Activated T-helper 1 cell treated with anti-CD3 and anti-CD28 coated beads, Interleukin-12 subunit alpha, Interleukin-12 subunit beta, Interleukin-2, Interleukin-4 antibody, amounts not matched to agents 30 ng/mL and 10 ng/mL and 1 ng/mL, durations not matched to agents 14 hours and 24 hours and 36 hours (primary cell): ENCODE measurements at regions not wholly inside any gene's neighbourhood (a gene's known extent, or its start where the extent isn't known, plus 50 kb on each side); places are given as distances from the start of the nearest gene placed in this dataset.
"Not testable (repeated sequence)": the region's sequence is repeated elsewhere in the genome, so short reads cannot be mapped to it uniquely, and the experiment has no call there.

ENCODE experiments used
- DNase-seq: peaks from one replicate; pipeline ENCODE4 v3.0.0; 2021; ENCODE audit warnings: low spot score
- H3K27ac Mint-ChIP-seq: one replicate; pipeline ENCODE4 v1.8.0; 2021; ENCODE audit warnings: mild to moderate bottlenecking, mixed read lengths
- H3K27me3 Mint-ChIP-seq: one replicate; pipeline ENCODE4 v1.8.0; 2022; ENCODE audit warnings: mild to moderate bottlenecking, moderate library complexity, mixed read lengths; ENCODE audit not compliant: insufficient read depth
- H3K36me3 Mint-ChIP-seq: one replicate; pipeline ENCODE4 v1.8.0; 2021; ENCODE audit warnings: low read depth, mixed read lengths
- H3K4me1 Mint-ChIP-seq: one replicate; pipeline ENCODE4 v1.8.0; 2021; ENCODE audit warnings: low read depth, mixed read lengths
- H3K4me3 Mint-ChIP-seq: one replicate; pipeline ENCODE4 v1.8.0; 2021; ENCODE audit warnings: mild to moderate bottlenecking, moderate library complexity, mixed read lengths
- H3K9me3 Mint-ChIP-seq: one replicate; pipeline ENCODE4 v1.8.0; 2021; ENCODE audit warnings: mixed read lengths
- intact Hi-C: fragments of 100-400 bp; cut with micrococcal nuclease; formaldehyde crosslinking; loops from one replicate; pipeline ENCODE4 v1.15.1; 2024

GRCh38 chr10:8693635-8694034 lies 639.1 kb downstream of the GATA3 start:
- intact Hi-C loops, H3K36me3 Mint-ChIP-seq, DNase-seq, H3K4me1 Mint-ChIP-seq, H3K4me3 Mint-ChIP-seq, H3K27ac Mint-ChIP-seq, H3K9me3 Mint-ChIP-seq, H3K27me3 Mint-ChIP-seq: not testable (repeated sequence)

- no peak overlapping the region for H3K27ac Mint-ChIP-seq
- peaks cover 7% of the 10 kb centered on the region for H3K9me3 Mint-ChIP-seq
- H3K36me3 Mint-ChIP-seq, result no peaks in the 10 kb centered on the region
- DNase-seq, result no peak
- intact Hi-C loops, result no loop called here
- H3K4me1 Mint-ChIP-seq, result no peaks in the 10 kb centered on the region
- no peaks in the 10 kb centered on the region for H3K27me3 Mint-ChIP-seq
- no peak overlapping the region for H3K4me3 Mint-ChIP-seq
These were observed 642.3 kb downstream of the GATA3 start for GRCh38 chr10:8696746-8697145.

DNA sequence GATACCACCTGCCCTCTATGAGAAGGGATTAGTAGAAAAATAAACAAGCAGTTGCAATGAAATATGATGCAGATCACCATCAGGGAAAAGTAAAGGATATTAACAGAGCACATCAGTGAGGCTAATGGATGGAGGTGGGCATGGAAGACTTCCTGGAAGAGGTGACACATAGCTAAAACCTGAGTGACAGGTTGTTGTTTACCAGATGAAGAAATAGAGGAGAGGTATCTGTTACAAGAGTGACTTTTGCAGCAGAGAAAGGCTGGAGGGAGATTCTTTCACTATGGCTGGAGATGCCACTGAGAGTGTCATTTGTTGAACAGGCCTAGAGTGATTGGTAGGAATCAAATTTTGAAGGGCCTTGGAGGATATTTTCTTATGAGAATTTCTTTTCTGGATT lies 646.2 kb downstream of the GATA3 start:
- H3K4me3 Mint-ChIP-seq, result no peak overlapping the region
- DNase-seq, result no peak
- no peaks in the 10 kb centered on the region for H3K4me1 Mint-ChIP-seq
- H3K36me3 Mint-ChIP-seq, result no peaks in the 10 kb centered on the region
- H3K9me3 Mint-ChIP-seq, result peaks cover 3% of the 10 kb centered on the region
- intact Hi-C loops, result no loop called here
- no peak overlapping the region for H3K27ac Mint-ChIP-seq
- H3K27me3 Mint-ChIP-seq, result no peaks in the 10 kb centered on the region

DNA sequence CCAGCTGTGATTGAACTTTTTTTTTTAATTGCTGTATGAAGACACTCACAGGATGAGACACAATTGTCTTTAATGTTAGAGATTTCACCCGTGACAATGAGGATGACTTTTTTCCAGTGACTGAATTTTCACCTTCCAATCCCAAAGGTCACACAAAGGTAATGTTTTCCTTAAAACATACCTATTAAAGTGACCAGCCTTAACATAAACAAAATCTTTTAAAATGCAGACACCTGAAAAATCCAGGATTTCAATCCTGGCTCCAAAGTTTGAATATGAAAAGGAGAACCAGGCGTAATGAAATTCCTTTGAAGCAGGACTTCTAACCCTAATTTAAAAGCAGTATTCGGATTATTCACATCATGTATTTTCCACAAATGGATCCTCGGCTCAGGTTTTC lies 647.7 kb downstream of the GATA3 start:
- no peaks in the 10 kb centered on the region for H3K4me1 Mint-ChIP-seq
- no peak overlapping the region for H3K27ac Mint-ChIP-seq
- no peak overlapping the region for H3K4me3 Mint-ChIP-seq
- H3K27me3 Mint-ChIP-seq, result no peaks in the 10 kb centered on the region
- H3K9me3 Mint-ChIP-seq, result peaks cover 3% of the 10 kb centered on the region
- no peaks in the 10 kb centered on the region for H3K36me3 Mint-ChIP-seq
- DNase-seq, result no peak
- intact Hi-C loops, result no loop called here

DNA sequence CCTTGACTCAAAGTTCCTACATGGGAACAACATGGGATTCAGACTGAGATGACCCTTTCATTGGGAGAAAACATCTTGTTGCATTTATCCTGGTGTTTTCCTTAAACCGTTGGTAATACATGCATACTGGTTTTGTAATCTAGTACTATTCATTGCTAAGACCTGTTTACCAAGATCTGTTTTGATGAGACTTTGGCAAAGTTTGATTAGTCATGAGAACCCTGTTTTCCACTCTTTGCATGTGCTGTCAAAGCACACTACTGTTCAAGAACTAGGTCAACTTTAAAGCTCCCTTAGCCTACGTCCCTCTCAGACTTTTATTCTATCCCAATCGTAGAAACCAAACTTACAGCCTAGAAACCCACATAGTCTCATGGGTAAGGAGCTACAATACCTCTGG lies 650.9 kb downstream of the GATA3 start:
- H3K4me1 Mint-ChIP-seq, result no peaks in the 10 kb centered on the region
- no peaks in the 10 kb centered on the region for H3K36me3 Mint-ChIP-seq
- H3K9me3 Mint-ChIP-seq, result no peaks in the 10 kb centered on the region
- peaks cover 1% of the 10 kb centered on the region for H3K27me3 Mint-ChIP-seq
- no peak for DNase-seq
- no peak overlapping the region for H3K4me3 Mint-ChIP-seq
- intact Hi-C loops, result no loop called here
- H3K27ac Mint-ChIP-seq, result no peak overlapping the region

GRCh38 chr10:8712656-8713055 lies 658.2 kb downstream of the GATA3 start:
- no peak for DNase-seq
- Mint-ChIP-seq H3K4me1 (no peaks in the 10 kb centered on the region), H3K9me3 (no peaks in the 10 kb centered on the region), H3K36me3 (no peaks in the 10 kb centered on the region), H3K27ac (no peak overlapping the region), H3K27me3 (peaks cover 4% of the 10 kb centered on the region), H3K4me3 (no peak overlapping the region)
- intact Hi-C loops, result no loop called here

GRCh38 chr10:8719971-8720370 lies 665.5 kb downstream of the GATA3 start:
- H3K9me3 Mint-ChIP-seq, result peaks cover 20% of the 10 kb centered on the region
- no peak overlapping the region for H3K4me3 Mint-ChIP-seq
- DNase-seq, result no peak
- peaks cover 3% of the 10 kb centered on the region for H3K27me3 Mint-ChIP-seq
- H3K27ac Mint-ChIP-seq, result no peak overlapping the region
- H3K36me3 Mint-ChIP-seq, result no peaks in the 10 kb centered on the region
- intact Hi-C loops, result no loop called here
- no peaks in the 10 kb centered on the region for H3K4me1 Mint-ChIP-seq

DNA sequence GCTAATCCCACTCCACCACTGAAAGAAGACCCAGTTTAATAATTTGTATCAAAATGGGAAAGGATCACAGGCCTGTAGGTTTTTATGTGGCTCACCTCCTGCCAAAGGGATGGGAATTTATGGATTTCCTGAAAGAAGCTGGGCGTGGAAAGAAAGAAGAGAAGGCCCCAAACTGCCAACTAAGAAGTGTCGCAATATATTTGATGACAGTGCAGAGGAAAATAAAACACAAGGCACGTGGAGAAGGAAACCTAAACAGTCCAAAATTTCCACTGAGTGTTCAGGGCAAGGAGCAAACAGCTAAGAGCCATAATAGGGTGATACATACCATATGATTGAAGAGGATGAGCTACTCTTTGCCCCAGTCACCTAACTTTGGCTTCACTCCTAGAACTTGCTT lies 667.2 kb downstream of the GATA3 start:
- Mint-ChIP-seq H3K27ac (no peak overlapping the region), H3K4me1 (no peaks in the 10 kb centered on the region), H3K4me3 (no peak overlapping the region), H3K36me3 (no peaks in the 10 kb centered on the region), H3K9me3 (peaks cover 20% of the 10 kb centered on the region), H3K27me3 (no peaks in the 10 kb centered on the region)
- DNase-seq, result no peak
- intact Hi-C loops, result no loop called here

GRCh38 chr10:8722835-8723234 lies 668.3 kb downstream of the GATA3 start:
- intact Hi-C loops, result no loop called here
- Mint-ChIP-seq H3K4me3 (no peak overlapping the region), H3K9me3 (peaks cover 20% of the 10 kb centered on the region)

DNA sequence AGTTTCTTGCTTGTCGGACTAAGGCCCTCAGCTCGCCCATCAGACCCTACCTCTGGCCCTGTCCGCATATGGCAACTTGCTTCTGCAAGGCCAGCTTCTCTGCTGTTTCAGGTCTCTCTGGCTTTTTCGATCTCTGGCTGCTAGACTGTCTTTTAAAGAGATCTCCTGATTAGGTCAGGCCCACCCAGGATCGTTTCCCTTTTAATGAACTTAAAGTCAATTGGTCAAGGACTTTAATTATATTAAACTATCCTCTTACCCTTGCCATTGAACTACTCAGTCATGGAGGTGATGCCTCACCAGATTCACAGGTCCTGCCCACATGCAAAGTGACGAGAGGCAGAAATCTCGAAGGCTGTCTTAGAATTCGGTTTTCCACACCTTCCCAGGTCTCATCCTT lies 670.9 kb downstream of the GATA3 start:
- Mint-ChIP-seq H3K4me3 (no peak overlapping the region), H3K4me1 (no peaks in the 10 kb centered on the region), H3K27ac (no peak overlapping the region), H3K36me3 (no peaks in the 10 kb centered on the region), H3K27me3 (no peaks in the 10 kb centered on the region), H3K9me3 (peaks cover 4% of the 10 kb centered on the region)
- no peak for DNase-seq
- intact Hi-C loops, result no loop called here

More at GRCh38 chr10:8722835-8723234, 668.3 kb downstream of the GATA3 start:
- Mint-ChIP-seq H3K36me3 (no peaks in the 10 kb centered on the region), H3K27me3 (no peaks in the 10 kb centered on the region), H3K4me1 (no peaks in the 10 kb centered on the region), H3K27ac (no peak overlapping the region)
- DNase-seq, result no peak

DNA sequence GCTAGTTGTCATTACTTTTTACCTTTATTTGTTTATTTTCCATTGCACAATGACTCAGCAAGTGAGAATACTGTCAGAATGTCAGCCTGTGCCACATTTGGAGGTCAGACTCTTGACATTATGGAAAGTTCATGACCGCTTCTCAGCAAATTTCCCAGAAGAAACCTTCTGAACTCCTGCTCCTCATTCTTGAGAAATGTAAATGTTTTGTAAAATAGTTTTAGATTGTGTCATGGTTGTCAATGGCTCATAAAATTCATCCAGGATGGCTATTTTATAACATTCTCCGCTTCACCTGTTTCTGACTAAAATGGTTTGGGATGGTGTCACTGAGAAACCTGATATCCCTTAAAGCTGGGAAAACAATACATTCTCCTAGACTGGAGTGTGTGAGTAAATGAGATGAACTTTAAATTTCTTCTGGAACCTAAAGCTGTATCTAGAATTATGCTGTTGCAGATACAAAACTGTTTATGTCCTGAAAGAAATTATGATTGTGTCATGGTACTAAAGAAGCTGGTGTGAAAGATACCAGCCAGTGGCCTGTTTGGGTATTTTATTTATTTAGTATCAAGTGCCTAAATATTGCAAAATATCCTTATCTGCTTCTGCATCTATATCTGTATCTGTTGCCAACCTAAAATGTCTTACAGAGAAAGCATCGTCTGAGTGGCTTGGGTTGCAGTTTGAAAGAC lies 671.7 kb downstream of the GATA3 start:
- Mint-ChIP-seq H3K27me3 (no peaks in the 10 kb centered on the region), H3K36me3 (no peaks in the 10 kb centered on the region), H3K4me1 (no peaks in the 10 kb centered on the region), H3K4me3 (no peak overlapping the region), H3K27ac (no peak overlapping the region), H3K9me3 (peaks cover 4% of the 10 kb centered on the region)
- intact Hi-C loops, result no loop called here
- no peak for DNase-seq

GRCh38 chr10:8726779-8727084 lies 672.2 kb downstream of the GATA3 start:
- no peak overlapping the region for H3K27ac Mint-ChIP-seq
- H3K27me3 Mint-ChIP-seq, result no peaks in the 10 kb centered on the region

DNA sequence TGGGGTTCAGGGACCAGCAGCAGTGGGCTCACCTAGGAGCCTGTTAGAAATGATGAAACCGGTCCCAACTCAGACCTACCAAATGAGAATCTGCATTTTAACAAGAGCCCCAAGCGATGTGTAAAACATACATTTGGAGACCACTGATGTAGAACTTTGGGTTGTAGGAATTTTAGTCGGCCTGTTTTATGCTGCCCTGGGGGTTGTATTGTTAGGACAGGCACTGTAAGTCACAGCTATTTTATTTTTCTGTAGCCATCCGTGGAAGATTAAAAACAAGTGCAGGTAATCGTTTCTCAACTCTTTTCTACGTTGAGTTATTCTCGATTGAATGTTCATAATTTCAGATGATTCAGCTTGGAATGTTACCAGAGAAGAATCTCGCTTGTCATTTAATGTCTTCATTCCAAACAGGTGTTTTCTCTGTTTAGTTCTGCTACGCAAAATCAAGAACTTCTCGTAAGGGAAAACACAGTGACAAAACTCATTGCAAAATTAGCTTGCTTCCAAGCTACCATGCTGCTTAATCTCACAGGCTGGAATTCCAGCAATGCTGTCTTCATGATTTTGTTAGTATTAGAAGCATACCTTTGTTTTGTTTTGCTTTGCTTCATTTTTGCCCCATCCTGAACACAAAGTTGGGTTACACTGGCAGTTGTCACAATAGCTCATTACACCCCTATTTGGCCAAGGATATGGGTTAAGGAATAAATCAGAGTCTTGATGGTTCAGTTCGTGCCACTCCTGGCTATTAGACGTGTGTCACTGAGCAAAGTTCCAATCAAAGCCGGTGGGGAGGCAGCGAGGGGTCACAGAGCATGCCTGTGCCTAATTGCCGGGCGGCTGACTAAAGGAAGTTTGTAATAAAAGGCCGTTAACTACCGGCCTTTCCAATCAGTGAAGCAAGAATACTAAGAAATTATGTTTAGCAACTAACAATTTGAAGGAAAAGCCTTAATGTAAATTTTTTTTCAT lies 676.9 kb downstream of the GATA3 start:
- Mint-ChIP-seq H3K36me3 (no peaks in the 10 kb centered on the region), H3K27ac (no peak overlapping the region), H3K4me3 (no peak overlapping the region), H3K27me3 (peaks cover 2% of the 10 kb centered on the region), H3K9me3 (no peaks in the 10 kb centered on the region), H3K4me1 (no peaks in the 10 kb centered on the region)
- intact Hi-C loops, result no loop called here
- DNase-seq, result no peak

More at GRCh38 chr10:8726779-8727084, 672.2 kb downstream of the GATA3 start:
- no peak for DNase-seq
- H3K4me3 Mint-ChIP-seq, result no peak overlapping the region
- intact Hi-C loops, result no loop called here
- no peaks in the 10 kb centered on the region for H3K4me1 Mint-ChIP-seq
- no peaks in the 10 kb centered on the region for H3K36me3 Mint-ChIP-seq
- H3K9me3 Mint-ChIP-seq, result peaks cover 4% of the 10 kb centered on the region
